ENCODE measurements at regions not wholly inside any gene's neighbourhood (a gene's known extent, or its start where the extent isn't known, plus 50 kb on each side); places are given as distances from the start of the nearest gene placed in this dataset.

DNA sequence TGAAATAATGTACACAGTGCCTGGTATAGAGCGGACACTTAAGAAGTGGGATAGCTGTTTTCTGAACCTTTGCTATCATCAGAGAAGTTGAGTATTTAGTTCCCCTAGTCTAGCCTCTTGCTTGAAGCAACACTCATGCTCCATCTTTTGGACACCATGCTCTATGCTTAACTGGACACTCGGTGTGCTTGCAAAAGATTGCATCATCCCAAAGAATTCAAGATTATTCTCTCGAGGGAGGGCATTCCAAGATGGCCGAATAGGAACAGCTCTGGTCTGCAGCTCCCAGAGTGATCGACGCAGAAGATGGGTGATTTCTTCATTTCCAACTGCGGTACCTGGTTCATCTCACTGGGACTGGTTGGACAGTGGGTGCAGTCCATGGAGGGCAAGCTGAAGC, 143.9 kb upstream of the FSHR start:
- DNase-seq, result no peak

DNA sequence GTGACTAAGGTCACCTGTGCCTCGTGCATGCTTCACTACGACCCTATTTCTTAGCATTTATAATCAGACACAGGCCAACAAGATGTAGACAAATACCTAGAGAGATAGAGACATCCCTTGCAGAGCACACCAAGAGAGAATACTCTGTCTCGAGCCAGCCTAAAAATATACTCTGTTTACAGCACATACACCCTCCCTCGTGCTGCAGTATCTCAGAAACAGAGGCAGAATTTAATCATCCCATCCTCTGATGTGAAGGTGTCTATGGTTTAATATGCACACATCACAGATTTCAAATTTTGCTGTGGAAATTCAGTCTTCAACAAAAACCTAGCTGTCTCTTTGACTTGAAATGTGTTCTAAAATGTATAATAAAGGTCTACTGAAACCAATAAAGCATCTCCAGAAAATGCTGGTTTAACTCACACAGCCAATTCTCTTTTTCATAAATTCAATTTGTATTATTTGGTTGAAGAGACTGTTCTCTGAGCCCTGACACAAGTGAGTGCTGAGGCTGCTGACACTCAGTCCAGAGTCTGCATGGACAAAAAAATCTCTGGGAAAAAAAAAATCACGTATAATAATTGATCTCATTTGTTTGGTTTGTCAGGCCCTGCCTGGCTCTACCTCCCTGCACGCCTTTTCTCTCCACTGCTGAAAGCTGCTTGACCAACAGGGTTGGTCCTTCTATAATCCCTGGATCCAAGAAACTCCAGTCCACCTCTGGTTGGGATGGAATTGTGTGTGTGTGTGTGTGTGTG, 142.0 kb upstream of the FSHR start:
- DNase-seq, result no peak

DNA sequence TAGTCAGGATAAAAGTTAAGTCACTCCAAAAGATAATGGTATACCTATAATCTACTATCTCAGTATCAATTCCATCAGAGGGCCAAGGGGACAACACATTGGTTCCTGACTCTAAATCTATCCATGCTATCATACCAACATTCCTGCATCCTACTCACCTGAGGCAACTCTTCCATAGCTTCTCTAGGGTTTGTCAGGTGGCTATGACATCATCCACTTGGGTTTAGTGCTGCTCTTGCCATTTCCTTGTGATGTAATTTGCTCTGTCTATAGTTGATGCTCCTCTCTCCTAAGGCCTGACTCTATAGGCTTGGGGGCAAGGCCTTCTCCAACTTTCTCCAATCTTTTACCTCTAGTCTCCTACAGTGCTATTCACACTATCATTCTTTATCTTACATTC, 139.9 kb upstream of the FSHR start:
- no peak for DNase-seq

DNA sequence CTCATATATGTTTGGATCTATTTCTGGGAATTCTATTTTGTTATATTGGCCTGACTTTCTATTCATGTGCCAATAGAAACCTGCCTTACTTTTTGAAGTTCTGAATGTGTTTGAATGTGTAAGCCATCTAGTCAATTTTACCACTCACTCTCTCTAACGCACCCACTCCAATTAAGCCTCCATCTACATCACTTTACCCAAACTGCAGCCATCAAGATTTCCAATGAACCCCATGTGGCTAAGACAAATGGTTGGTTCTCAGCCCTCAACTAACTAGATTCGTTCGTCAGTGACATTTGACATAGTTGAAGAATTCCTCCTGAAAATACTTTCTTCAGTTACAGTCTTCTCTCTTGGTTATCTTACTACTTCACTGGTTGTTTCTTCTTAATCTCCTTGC, 137.3 kb upstream of the FSHR start:
- DNase-seq, result no peak

DNA sequence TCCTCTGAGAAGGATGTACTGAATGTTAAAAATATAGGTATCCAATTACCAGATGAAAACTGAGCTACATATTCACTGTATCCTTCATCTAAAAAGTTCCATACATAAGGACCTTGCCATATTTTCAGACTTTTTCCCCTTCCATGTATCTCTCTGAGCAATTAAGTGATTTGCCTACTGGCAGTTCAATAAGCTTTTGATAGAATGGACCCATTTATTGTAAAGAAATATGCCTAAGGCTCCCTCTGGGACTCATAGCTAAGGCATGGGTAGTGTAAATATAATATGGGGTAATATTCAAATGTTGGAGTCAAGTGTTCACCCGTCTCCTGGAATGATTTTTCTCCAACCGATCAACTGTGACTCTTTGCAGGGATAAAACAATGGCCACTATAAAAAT, 135.4 kb upstream of the FSHR start:
- no peak for DNase-seq

DNA sequence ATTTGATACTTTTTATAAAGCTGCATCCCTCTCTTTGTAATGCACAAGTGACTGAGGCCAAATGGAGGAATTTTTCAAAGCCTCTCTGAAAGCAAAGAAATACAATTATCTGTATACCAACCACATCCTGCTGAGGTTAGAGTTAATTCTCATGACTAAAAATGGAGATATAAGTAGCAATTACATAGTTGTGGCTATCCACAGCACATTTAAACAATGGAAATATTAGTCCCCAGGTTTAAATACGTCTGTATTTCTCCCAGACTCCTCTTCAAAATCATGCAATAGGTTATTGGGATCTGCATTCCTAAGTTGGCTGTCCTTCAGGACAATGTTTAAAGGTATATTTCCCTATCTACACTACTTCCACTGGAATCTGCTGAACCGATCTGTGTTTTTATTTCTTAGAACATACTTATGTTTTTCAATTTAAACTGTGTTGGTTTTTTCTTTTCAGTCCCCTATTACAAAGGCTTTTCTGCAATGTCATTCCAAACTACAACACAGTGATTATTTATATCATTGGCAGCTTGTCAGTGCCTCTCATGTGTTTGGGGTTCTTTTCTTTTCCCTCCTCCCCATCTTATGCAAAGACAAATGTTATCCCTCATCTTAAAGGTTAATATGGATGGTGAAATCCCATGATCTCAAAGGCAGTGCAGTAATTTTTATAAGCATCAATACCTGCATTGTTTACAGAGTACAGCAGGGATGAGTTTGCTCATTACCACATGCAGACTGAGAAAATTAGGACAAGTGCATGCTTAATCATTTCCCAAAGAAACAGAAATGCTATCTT, 134.8 kb upstream of the FSHR start:
- DNase-seq, result no peak

DNA sequence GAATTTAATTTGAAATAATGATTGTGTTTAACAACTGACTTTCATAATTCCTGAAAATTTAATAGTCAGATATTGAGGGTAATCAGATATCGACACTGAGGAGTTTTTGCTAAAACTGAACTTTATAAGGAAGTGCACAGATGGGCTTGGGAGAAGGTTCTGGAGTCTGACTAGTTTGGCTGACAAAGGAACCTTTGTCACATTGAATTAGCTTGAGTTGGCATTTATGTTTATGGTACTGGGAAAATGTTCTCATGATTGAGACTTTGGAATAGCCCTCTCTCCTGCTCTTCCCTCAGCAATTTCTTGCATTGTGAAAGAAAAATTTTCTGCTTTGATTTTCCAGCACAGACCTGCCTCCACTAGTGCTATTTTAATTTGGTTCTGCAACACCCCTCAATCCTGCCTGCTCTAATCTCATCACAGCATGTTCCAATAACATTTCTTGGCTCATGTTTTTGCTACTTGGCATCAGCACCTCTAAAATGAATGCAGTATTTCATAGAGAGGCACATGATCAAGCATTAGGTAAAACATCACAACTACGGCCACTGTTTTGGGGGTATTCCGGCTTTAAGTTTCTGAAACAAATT, 133.9 kb upstream of the FSHR start:
- DNase-seq, result no peak

DNA sequence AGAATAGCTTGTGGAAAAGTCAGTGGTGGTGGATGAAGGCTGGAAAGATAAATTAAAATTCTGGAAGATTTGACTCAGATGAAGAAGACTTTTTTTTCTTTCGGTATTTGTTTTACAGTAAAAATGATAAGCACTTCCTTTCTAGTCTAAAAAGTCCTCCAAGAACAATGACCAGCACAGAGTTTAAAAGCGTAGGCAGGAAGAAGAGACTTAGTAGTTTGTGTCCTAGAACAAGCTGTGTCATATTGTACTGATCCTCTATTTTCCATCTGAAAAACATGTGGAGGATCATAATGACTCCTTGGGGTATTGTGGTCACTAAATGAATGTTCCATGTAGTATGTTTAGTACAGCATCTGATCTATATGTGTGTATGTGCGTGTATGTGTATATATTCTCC, 132.4 kb upstream of the FSHR start:
- DNase-seq, result no peak

DNA sequence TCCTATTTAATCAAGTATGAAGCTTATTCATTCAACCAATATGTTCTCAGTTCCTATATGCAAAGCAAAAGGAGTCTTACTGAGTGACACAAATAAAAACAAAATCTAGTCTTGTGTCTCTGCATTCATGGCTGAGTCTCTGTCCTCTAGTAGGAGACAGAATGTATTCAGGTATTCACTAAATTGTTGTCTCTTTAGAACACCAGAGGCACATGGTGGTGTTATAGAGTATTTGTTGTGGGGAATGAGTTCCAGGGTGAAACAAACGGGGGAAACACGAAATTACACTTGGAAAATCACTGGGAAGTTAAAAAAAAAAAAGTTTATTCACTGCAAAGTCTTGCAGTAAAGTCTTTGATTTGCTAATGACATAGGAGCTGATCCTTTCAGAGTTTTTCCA, 131.7 kb upstream of the FSHR start:
- no peak for DNase-seq

DNA sequence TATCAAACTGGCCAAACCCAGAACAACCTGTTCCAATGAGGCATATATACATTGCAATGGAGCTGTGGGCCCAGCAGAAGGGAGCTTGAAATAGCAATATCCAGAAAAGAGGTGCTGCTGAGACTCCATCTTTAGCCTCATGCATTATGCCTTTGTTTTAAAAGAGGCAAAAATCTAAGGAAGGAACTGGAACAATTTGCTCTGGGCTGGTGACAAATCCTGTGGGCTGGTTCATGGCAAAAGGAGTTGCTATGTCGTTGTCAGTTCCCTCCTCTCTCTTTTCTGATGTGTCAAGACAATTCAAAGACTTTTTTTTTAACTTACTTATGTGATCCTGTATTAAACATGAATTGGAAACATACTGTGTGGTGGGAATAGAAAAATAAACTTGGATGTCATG, 124.2 kb upstream of the FSHR start:
- DNase-seq, result no peak

DNA sequence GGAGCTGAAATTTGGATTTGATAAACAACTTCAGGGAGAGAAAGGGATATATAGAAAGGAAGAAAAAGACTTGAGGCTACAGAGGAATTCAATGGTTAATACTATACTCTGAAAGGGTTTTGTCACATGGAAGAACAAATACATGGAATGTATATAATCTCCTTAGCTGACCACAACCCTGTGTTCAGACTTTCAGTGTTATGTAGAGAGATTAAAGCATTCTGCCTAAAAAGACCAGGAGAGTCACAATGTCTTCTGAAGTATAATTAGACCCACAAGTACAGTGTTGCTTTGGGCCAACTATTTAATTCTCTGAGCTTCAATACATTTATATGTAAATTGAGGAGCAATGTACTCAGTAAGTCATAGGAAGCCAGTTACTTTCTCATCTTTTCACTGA, 123.8 kb upstream of the FSHR start:
- no peak for DNase-seq

DNA sequence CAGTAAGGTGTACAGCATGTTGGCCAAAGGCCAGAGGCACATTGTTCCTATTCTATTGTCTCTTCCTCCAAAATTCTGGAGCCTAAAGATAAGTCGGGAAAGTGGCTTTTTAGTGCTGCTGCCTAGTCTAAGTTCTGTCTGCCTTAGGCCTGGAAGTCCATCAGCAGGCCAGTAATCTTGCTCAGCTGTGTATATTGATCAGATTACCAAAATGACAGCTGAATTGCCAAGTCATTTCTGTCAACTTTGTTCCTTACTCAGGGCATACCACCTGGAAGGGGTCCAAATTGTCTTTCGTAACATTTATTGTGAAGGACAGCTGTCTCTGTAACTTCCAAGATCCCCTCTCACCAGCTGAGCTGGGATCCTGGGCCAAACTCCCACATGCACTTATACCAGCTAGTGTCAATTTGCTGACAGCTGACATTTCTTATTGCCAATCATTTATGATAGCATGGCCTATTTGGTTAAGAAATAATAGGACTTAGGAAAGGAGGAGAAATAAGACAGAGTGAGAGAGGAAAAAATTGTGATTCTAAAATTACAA, 116.8 kb upstream of the FSHR start:
- no peak for DNase-seq

DNA sequence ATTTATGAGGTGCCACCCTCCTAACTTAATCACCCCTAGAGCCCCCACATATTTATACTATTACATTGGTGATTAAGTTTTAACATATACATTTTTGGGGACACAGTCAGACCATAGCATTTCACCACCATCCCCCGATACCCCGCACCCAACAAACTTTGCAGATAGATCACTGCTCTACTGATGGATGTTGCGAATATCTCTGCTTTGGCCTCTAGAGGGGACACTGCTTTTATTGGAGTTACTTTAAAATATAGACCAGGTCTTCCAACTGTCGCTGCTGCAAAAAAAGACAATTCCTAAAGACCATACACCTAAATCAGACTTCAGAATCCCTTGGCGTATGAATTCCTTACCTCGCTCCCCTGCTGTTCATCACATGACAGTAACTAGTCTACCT, 115.8 kb upstream of the FSHR start:
- no peak for DNase-seq

DNA sequence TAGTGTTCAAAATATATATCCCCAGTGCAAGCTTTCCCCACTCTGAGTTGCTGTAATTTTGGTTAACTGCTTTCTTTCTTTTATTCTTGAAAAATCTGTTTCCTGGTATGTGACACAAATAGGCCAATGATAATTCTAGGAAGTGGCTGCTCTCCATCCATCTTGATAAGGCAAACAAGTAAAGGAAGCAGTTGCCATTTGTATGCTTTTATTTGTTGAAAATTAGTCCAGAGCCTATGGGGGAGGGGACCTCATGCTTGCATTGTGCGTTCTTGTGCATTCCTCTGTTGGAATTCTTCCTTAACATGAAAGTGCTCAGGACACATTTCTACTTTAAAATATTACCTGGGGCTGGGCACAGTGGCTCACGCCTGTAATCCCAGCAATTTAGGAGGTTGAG, 111.2 kb upstream of the FSHR start:
- DNase-seq, result no peak

DNA sequence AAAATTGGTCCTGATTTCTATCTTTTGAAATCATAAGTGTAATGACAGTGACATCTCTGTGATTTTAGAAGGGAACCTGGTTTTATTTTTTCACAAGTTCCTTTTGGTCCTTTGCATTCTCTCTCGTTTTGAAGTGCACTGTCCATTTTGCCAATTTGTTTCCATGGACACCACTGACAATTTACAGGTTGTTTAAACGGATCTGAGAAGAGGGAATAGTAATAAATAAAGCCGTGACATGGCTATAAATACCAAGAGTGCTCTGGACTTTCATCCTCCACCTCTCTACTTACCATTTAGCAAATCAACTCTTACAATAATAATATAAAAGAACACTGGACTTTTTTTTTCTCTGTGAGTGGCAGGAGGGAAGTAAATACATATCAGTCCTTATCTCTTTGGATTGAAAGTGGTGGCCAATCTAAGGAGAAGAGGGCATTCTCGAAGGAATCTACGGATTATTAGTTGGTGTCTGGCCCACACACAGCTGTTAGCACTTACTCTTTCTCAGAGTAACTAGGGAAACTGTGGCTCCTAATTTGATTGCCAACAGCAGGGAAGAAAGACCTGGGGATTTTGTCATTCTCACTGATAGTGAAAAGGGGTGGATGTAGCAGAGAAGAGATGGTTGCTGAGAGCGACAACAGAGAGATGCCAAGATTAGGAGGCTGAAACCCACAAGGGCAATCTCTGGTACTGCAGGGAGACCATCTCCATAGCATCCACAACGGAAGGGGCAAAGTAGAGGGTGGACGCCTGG, 108.7 kb upstream of the FSHR start:
- DNase-seq, result no peak

DNA sequence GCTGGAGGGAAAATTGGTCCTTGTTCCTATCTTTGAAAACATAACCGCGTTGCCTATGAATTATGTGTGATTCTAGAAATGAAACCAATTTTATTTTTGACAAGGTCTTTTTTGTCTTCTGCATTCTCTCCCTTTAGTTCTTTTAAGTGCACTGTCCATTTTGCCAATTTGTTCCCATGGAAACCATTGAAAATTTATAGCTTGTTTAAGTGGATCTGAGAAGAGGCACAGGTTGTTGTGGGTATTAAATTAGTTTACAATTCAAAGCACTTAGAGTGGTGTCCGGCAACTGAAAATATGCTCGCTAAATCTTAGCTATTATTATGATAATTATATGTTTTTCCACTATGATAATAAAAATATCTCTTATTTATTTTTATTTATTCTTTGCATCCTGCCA, 107.5 kb upstream of the FSHR start:
- no peak for DNase-seq

DNA sequence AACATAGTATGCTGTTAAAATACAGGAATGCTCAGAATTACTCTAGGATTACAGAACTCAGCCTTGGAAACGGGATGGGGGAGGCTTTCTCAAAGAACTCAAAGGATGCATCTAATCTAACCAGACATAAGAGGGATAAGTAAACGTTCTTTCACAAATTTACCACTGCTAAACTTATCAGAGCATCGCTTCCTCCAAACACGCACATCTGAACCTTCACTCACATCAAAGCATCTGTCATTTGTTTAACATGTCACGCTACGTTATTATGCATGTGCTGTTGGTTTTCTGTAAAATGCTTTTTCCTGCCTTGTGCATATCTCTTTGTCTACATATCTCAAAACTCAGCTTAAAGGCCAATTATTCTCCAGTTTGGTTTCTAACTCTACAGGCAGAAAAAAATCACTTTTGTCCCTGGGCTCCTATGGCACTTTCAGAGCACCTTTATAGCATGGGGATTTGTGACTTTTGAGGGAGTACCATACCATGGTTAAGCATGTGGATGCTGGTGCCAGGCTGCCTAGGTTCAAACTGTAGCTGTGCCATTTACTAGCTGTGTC, 106.7 kb upstream of the FSHR start:
- no peak for DNase-seq

DNA sequence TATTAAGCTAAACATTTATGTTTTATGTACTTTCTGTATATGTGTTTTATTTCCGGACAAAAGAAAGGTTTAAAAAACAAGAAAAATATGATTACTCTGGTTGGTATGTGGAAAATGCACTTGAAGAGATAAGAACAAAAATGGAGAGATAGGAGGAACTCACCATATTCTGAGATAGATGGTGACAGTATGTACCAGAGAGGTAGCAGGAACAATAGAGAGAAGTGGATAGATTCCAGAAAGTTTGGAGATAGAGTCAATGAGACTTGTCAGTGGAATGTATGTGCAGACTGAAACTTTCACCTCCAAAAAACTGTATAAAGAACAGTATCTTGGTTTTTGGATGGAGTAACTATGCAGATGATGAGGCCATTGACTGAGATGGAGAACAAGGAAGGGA, 105.6 kb upstream of the FSHR start:
- no peak for DNase-seq

DNA sequence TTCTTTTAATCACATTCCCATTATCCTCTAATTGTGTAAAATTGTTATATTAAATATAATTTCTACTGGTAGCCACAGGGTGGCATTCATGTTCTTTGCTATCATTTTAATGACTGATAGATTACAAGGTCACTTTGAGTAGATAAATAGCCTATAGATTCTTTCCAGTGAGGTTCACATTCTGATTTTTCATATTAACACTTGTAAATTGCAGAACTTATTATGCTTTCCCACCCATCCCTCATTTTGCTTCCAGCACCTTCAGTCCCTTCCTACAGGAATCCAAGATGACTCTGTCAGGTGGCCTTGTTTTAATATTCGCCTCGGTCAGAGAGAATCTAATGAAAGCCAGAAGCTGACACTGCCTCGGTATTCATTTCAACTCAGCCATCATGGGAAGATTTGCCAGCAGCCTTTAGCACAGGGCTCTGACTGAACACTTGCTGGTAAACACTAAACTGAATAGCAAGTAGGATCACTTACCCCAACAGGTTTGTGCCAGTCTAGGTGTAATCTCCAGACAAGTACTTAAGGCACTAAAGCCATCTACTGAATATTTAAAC, 101.2 kb upstream of the FSHR start:
- DNase-seq, result no peak

DNA sequence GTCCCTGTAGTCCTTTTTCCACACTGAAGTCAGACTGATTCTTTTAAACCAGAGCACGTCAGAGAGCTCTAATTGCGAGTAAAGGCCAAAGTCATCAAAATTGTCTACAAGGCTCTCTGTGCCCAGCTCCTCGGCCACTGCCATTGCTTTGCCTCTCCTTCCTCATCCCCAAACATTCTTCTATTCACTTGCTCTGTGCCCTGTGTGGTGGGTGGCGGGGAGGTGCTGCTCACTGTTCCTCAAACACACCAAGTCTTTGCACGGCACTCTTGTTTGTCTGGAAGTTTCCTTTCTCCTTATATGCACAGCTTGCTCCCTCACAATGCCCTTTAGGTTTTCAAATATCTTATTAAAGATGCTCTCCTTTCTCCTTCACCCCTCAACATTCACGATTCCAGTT, 100.1 kb upstream of the FSHR start:
- DNase-seq, result no peak

DNA sequence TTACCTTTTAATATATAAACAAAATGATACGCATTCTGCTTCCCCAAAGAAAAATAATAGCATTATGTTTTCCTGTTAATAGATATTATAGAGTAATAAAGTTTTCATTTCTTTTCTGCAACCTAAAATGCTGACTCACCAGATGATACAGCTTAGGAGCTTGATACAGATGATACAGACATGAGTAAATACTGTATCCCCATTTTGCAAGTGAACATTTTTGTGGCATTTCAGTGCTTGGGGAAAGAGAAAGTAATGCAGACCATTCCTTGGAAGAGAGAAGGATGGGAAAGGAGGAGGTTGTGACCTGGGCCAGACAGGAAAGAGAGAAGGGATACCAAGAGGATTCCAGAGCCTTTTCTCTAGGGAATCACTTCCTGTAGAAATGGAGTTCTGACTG, 97.5 kb upstream of the FSHR start:
- no peak for DNase-seq

DNA sequence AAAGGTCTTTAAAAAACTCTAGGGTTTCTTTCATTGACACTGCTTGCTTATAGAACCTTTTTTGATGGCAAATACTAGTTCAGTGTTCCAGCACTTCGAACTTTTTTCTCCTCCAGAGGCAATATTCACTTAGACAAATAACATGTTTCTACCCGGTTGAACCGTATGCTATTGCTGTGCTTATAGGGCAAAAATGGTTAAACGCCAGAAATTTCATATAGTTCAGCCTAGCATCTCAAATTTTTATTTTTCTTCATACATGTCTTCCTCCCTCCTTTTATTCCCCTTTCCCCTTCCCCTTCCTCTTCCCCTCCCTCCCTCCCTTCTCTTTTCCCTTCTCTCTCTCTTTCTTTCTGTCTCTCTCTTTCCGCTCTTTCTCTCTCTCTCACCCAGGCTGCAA, 96.9 kb upstream of the FSHR start:
- DNase-seq, result no peak

DNA sequence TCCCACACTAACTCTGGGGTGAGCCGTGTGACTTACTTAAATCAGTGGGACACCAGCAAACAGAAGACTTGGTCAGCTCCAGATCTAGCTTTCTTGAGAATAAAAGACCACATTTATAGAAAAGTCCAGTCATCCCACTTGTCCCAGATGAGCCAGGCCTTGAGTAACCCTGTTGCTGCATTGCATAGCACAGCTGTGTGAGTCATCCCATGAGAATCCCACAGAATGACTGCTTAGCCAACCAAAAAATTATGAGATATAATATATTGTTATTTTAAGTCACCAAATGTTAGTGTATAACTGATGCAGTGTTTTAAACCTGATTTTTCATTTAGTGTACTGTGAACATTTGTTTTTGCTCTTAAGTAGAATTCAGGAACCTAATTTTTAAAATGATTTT, 94.2 kb upstream of the FSHR start:
- DNase-seq, result peak; percentile 83
